ENCODE measurements at regions not wholly inside any gene's neighbourhood (a gene's known extent, or its start where the extent isn't known, plus 50 kb on each side); places are given as distances from the start of the nearest gene placed in this dataset.

- no peak for TF ChIP-seq EZH2 (IDR thresholded peaks at IDR 0.05; ENCODE audit: low read length, missing control alignments)
- no peak for TF ChIP-seq CTCF (conservative IDR thresholded peaks at IDR 0.05 in 1 of 2, IDR thresholded peaks at IDR 0.05 in 1 of 2; ENCODE audit: low read depth in 1 of 2, low read length in 2 of 2)
Measured at GRCh38 chr17:77636835-77637817, 321.4 kb upstream of the TNRC6C start.

GRCh38 chr17:77637818-77638575 is 320.5 kb upstream of the TNRC6C start:
- Histone ChIP-seq H3K36me3 (ENCODE audit: control insufficient read depth, insufficient read depth, low read length) (no peaks in the 10 kb centered on the region), H3K9ac (ENCODE audit: insufficient read depth, low read length) (no peak overlapping the region), H4K20me1 (ENCODE audit: control insufficient read depth, extremely low read depth, insufficient read depth, low read length) (no peaks in the 10 kb centered on the region), H3K27me3 (ENCODE audit: control insufficient read depth, insufficient read depth, low read length) (no peaks in the 10 kb centered on the region), H3K79me2 (ENCODE audit: control insufficient read depth, insufficient read depth, low read length) (no peaks in the 10 kb centered on the region), H3K4me1 (ENCODE audit: control insufficient read depth, extremely low read depth, insufficient read depth, low read length) (no peaks in the 10 kb centered on the region), H3K4me3 (replicated peaks in 1 of 4; ENCODE audit: control extremely low read depth in 1 of 4, insufficient read depth in 1 of 4, low read depth in 3 of 4, low read length in 4 of 4) (no peak overlapping the region), H3K27ac (ENCODE audit: insufficient read depth, low read length) (no peak overlapping the region), H3K9me3 (ENCODE audit: control insufficient read depth, insufficient read depth, low read depth, low read length) (no peaks in the 10 kb centered on the region), H3K4me2 (ENCODE audit: extremely low read depth, insufficient read depth, low read length) (no peak overlapping the region), H2AFZ (ENCODE audit: low read length) (no peak overlapping the region)
- DNase-seq (ENCODE audit: low read depth in 2 of 2): peak in 1 of 2 donors; percentile 2
- TF ChIP-seq CTCF (conservative IDR thresholded peaks at IDR 0.05 in 1 of 2, IDR thresholded peaks at IDR 0.05 in 1 of 2; ENCODE audit: low read depth in 1 of 2, low read length in 2 of 2) (no peak), EZH2 (IDR thresholded peaks at IDR 0.05; ENCODE audit: low read length, missing control alignments) (no peak)

More at GRCh38 chr17:77636835-77637817, 321.4 kb upstream of the TNRC6C start:
- Histone ChIP-seq H2AFZ (ENCODE audit: low read length) (no peak overlapping the region), H4K20me1 (ENCODE audit: control insufficient read depth, extremely low read depth, insufficient read depth, low read length) (no peaks in the 10 kb centered on the region), H3K9ac (ENCODE audit: insufficient read depth, low read length) (no peak overlapping the region), H3K27ac (ENCODE audit: insufficient read depth, low read length) (no peak overlapping the region), H3K79me2 (ENCODE audit: control insufficient read depth, insufficient read depth, low read length) (no peaks in the 10 kb centered on the region), H3K4me2 (ENCODE audit: extremely low read depth, insufficient read depth, low read length) (no peak overlapping the region), H3K4me3 (replicated peaks in 1 of 4; ENCODE audit: control extremely low read depth in 1 of 4, insufficient read depth in 1 of 4, low read depth in 3 of 4, low read length in 4 of 4) (no peak overlapping the region), H3K4me1 (ENCODE audit: control insufficient read depth, extremely low read depth, insufficient read depth, low read length) (no peaks in the 10 kb centered on the region), H3K27me3 (ENCODE audit: control insufficient read depth, insufficient read depth, low read length) (no peaks in the 10 kb centered on the region), H3K36me3 (ENCODE audit: control insufficient read depth, insufficient read depth, low read length) (no peaks in the 10 kb centered on the region), H3K9me3 (ENCODE audit: control insufficient read depth, insufficient read depth, low read depth, low read length) (no peaks in the 10 kb centered on the region)
- DNase-seq (ENCODE audit: low read depth in 2 of 2): no peak

- Histone ChIP-seq H3K9ac (ENCODE audit: insufficient read depth, low read length) (no peak overlapping the region), H3K4me1 (ENCODE audit: control insufficient read depth, extremely low read depth, insufficient read depth, low read length) (no peaks in the 10 kb centered on the region), H3K27me3 (ENCODE audit: control insufficient read depth, insufficient read depth, low read length) (no peaks in the 10 kb centered on the region), H2AFZ (ENCODE audit: low read length) (no peak overlapping the region), H3K9me3 (ENCODE audit: control insufficient read depth, insufficient read depth, low read depth, low read length) (no peaks in the 10 kb centered on the region), H3K4me3 (replicated peaks in 1 of 4; ENCODE audit: control extremely low read depth in 1 of 4, insufficient read depth in 1 of 4, low read depth in 3 of 4, low read length in 4 of 4) (no peak overlapping the region), H3K4me2 (ENCODE audit: extremely low read depth, insufficient read depth, low read length) (no peak overlapping the region), H4K20me1 (ENCODE audit: control insufficient read depth, extremely low read depth, insufficient read depth, low read length) (no peaks in the 10 kb centered on the region), H3K79me2 (ENCODE audit: control insufficient read depth, insufficient read depth, low read length) (no peaks in the 10 kb centered on the region), H3K27ac (ENCODE audit: insufficient read depth, low read length) (no peak overlapping the region), H3K36me3 (ENCODE audit: control insufficient read depth, insufficient read depth, low read length) (no peaks in the 10 kb centered on the region)
- DNase-seq (ENCODE audit: low read depth in 2 of 2): no peak
- no peak for TF ChIP-seq CTCF (conservative IDR thresholded peaks at IDR 0.05 in 1 of 2, IDR thresholded peaks at IDR 0.05 in 1 of 2; ENCODE audit: low read depth in 1 of 2, low read length in 2 of 2)
- TF ChIP-seq EZH2 (IDR thresholded peaks at IDR 0.05; ENCODE audit: low read length, missing control alignments): no peak
Measured at GRCh38 chr17:77640252-77640651, 318.3 kb upstream of the TNRC6C start.
